Thoracic aorta (tissue), 2 donors: ENCODE measurements at regions not wholly inside any gene's neighbourhood (a gene's known extent, or its start where the extent isn't known, plus 50 kb on each side); places are given as distances from the start of the nearest gene placed in this dataset.

Experiments used
- ATAC-seq: fragments of 150-250 bp; one replicate; pipeline ENCODE4 v1.8.0; 2017; ENCODE audit warnings: low read depth; ENCODE audit not compliant: insufficient number of reproducible peaks, low FRiP score
- DNase-seq: peaks from one replicate; pipeline ENCODE4 v3.0.0-alpha.2; 2020; ENCODE audit warnings: low spot score
- H3K27ac ChIP-seq, 2 donors: fragments of 200-600 bp; sonication (generic); 1 replicate in 1 of 2; 2 replicates in 1 of 2; pipeline ENCODE4 v1.5.1; 2016; ENCODE audit warnings: mild to moderate bottlenecking in 2 of 2, moderate library complexity in 2 of 2
- H3K27me3 ChIP-seq: fragments of 200-600 bp; sonication (generic); replicated peaks from 2 replicates; pipeline ENCODE4 v1.6.0; 2016; ENCODE audit warnings: mild to moderate bottlenecking; ENCODE audit not compliant: insufficient read depth
- H3K36me3 ChIP-seq: fragments of 200-600 bp; sonication (generic); one replicate; pipeline ENCODE4 v1.5.1; 2016
- H3K4me1 ChIP-seq, 2 donors: fragments of 200-600 bp; sonication (generic); 1 replicate in 1 of 2; 2 replicates in 1 of 2; pipeline versions ENCODE4 v1.5.1 to v1.6.0; 2016; ENCODE audit warnings: low read depth in 2 of 2, mild to moderate bottlenecking in 1 of 2; ENCODE audit not compliant: control insufficient read depth in 1 of 2
- H3K4me3 ChIP-seq: fragments of 200-600 bp; sonication (generic); 2 replicates; pipeline ENCODE4 v1.5.1; 2016; ENCODE audit warnings: mild to moderate bottlenecking
- H3K9me3 ChIP-seq: fragments of 200-600 bp; sonication (generic); 2 replicates; pipeline ENCODE4 v1.5.1; 2016
- TF ChIP-seq, protein P1 (sequence below): fragments of 200-600 bp; sonication (generic); IDR thresholded peaks from one replicate; pipeline ENCODE4 v1.5.1; 2019; ENCODE audit warnings: antibody characterized with exemption

DNA sequence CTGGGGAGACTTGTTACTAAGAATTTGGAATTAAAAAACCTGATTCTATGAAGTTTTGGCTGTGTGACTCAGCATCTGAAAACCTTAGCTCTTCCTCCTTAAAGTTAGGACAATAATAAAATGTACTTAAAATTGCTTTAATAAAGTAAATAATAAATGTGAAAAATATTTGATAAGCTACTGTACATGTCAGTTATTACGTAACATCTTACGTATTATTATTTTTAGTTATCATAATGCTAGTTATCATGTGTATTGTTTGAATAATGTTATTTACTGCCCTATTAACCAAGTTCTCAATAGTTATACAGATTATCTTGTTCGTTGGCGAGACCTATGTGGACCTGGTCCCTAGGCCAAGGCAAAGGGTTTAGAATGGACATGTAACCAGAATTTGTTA, 449.2 kb upstream of the ADGRL3 start:
- H3K27me3 ChIP-seq = no peaks in the 10 kb centered on the region
- H3K4me1 ChIP-seq = no peaks in the 10 kb centered on the region
- TF ChIP-seq, protein P1, sequence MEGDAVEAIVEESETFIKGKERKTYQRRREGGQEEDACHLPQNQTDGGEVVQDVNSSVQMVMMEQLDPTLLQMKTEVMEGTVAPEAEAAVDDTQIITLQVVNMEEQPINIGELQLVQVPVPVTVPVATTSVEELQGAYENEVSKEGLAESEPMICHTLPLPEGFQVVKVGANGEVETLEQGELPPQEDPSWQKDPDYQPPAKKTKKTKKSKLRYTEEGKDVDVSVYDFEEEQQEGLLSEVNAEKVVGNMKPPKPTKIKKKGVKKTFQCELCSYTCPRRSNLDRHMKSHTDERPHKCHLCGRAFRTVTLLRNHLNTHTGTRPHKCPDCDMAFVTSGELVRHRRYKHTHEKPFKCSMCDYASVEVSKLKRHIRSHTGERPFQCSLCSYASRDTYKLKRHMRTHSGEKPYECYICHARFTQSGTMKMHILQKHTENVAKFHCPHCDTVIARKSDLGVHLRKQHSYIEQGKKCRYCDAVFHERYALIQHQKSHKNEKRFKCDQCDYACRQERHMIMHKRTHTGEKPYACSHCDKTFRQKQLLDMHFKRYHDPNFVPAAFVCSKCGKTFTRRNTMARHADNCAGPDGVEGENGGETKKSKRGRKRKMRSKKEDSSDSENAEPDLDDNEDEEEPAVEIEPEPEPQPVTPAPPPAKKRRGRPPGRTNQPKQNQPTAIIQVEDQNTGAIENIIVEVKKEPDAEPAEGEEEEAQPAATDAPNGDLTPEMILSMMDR = no peak
- H3K27ac ChIP-seq = no peak overlapping the region
- no peak overlapping the region for H3K4me3 ChIP-seq
- ATAC-seq (no peak), DNase-seq (no peak)
- no peaks in the 10 kb centered on the region for H3K36me3 ChIP-seq
- no peaks in the 10 kb centered on the region for H3K9me3 ChIP-seq

DNA sequence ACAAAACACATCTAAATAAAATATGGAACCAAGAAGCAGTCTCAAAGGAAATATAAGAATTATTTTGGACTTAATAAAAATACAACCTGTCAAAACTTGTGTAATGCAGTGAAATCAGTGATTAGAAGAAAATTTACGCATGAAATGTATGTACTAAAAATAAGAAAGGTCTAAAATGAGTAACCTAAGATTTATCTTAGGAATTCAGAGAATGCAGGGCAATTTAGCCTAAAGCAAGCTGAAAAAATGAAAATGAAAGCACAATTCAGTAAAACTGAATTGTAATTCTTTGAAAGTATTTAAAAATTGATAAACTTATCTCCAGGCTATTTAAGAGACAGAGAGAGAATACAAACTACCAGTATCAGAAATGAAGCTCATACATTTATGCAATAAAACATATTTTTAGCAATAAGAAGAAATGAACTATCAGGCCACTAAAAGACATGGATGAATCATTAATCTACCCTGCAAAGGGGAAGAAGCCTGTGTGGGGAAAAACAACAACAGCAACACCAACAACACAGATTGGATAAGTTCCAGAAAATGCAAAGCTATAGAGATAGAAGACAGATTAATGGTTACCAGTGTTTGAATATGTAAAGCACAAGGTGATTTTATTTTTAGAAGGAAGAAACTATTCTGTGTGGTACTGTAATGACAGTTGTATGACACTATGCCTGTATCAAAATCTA, 442.0 kb upstream of the ADGRL3 start:
- H3K27ac ChIP-seq = no peak overlapping the region
- no peak for ATAC-seq
- no peaks in the 10 kb centered on the region for H3K36me3 ChIP-seq
- H3K4me1 ChIP-seq = no peaks in the 10 kb centered on the region
- H3K27me3 ChIP-seq = no peaks in the 10 kb centered on the region
- H3K9me3 ChIP-seq = no peaks in the 10 kb centered on the region
- no peak for DNase-seq
- H3K4me3 ChIP-seq = no peak overlapping the region
- TF ChIP-seq, protein P1 = no peak

DNA sequence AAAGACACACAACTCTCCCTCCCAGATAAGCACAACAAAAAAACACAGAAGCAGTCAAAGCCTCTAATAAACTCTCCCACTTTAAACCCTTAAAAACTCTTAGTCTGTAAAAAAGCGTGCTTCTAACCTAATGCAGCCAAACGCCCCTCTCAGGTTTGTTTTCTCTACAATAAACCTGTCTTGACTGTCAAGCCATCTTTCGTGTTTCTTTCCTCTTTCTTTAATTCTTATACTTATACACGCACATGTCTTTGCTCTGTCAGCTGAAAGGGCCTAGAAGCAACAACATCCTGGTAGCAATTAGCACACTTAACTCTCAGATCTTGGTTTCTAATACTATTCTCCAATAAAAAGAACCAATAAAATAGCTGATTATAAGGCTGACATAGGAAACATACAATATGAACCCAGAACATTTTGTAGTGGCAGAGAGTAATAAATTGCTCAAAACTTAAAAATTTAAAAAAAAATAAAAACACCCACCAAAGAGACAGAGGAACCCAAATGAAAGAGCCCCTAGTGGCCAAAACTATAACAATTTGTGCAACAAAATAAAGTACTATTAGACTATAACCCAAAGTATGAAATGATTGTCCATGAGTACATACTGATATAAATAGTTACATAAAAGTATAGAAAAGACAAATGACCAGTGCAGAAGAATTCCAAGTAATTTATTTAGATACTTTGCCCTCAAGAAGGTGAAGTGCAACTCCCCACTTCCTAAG, 440.4 kb upstream of the ADGRL3 start:
- DNase-seq = no peak
- TF ChIP-seq, protein P1 = no peak
- H3K27me3 ChIP-seq = no peaks in the 10 kb centered on the region
- no peak for ATAC-seq
- no peak overlapping the region for H3K4me3 ChIP-seq
- H3K9me3 ChIP-seq = no peaks in the 10 kb centered on the region
- H3K36me3 ChIP-seq = no peaks in the 10 kb centered on the region
- no peaks in the 10 kb centered on the region for H3K4me1 ChIP-seq
- H3K27ac ChIP-seq = no peak overlapping the region

DNA sequence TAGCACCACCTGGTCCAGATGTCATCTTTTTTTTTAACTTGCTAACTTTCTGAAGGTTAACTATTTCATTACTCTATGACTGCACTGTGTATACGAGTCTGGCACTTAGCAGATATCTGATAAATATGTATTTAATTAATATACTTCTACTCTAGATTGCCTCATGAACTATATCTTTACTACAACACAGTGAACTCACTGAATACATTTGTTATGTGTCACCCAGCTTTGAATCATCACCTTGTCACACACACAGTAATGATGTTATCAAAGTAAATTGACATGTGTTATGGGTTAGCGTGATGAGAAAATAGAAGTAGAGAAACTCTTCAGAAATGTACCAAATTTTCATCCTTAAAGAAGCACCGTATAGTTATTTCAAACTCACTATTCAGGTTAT, 419.3 kb upstream of the ADGRL3 start:
- Histone ChIP-seq H3K9me3 (no peaks in the 10 kb centered on the region), H3K36me3 (no peaks in the 10 kb centered on the region), H3K4me1 (no peaks in the 10 kb centered on the region), H3K4me3 (no peak overlapping the region), H3K27me3 (no peaks in the 10 kb centered on the region), H3K27ac (no peak overlapping the region)
- TF ChIP-seq, protein P1 = no peak
- ATAC-seq (no peak), DNase-seq (no peak)

DNA sequence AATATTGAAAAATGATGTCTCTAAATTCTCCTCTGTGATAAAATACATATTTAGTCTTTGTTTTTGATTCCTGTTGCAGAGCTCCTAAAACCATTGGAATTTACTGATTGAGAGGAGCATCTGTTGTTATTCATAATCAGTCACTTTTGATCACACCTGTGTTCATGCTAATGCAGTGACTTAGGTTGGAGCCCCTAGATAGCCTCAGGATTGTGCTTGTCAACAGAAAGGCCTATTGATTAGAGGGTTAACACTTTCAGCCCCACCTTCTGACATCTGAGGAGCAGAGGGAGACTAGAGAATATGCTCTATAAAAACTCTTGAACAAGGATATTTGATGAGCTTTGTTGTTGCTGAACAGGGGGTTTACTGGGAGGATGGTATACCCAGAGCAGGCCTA, 409.5 kb upstream of the ADGRL3 start:
- Histone ChIP-seq H3K27ac (no peak overlapping the region), H3K4me1 (peaks cover 0 to 24% of the 10 kb centered on the region in 2 donors), H3K4me3 (no peak overlapping the region), H3K9me3 (no peaks in the 10 kb centered on the region), H3K27me3 (no peaks in the 10 kb centered on the region), H3K36me3 (no peaks in the 10 kb centered on the region)
- ATAC-seq (no peak), DNase-seq (no peak)
- TF ChIP-seq, protein P1 = no peak
